ENCODE measurements at regions not wholly inside any gene's neighbourhood (a gene's known extent, or its start where the extent isn't known, plus 50 kb on each side); places are given as distances from the start of the nearest gene placed in this dataset.

DNA sequence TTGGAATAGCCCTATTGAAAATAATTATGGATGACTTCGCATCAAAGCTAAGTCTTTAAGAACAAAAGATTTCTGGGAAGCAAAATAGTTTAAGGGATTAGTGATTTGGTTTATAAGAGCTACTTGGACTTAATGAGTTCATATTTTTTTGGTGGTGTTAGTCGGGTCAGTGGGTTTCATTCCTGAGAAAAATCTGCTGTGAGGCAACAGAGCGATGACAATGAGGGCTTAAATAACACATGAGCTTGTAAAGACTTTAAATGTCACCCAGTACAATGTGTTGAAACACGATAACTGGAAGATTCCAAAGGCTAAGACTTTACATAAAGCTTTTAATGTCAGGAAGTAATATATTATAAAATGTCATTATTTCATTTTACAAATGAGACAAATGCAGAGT is 178.8 kb downstream of the ARL4A start:
- no peaks in the 10 kb centered on the region for H3K4me1 ChIP-seq (ENCODE audit: low read length)
- H3K4me2 ChIP-seq (ENCODE audit: low read length): no peak overlapping the region
- no peak overlapping the region for H3K27ac ChIP-seq (ENCODE audit: low read length)
- no peaks in the 10 kb centered on the region for H3K36me3 ChIP-seq (replicated peaks; ENCODE audit: low read depth, low read length)
- no peaks in the 10 kb centered on the region for H3K27me3 ChIP-seq (ENCODE audit: low read depth, low read length)
- no peak overlapping the region for H3K4me3 ChIP-seq (ENCODE audit: low read length)
- TF ChIP-seq, protein P1, sequence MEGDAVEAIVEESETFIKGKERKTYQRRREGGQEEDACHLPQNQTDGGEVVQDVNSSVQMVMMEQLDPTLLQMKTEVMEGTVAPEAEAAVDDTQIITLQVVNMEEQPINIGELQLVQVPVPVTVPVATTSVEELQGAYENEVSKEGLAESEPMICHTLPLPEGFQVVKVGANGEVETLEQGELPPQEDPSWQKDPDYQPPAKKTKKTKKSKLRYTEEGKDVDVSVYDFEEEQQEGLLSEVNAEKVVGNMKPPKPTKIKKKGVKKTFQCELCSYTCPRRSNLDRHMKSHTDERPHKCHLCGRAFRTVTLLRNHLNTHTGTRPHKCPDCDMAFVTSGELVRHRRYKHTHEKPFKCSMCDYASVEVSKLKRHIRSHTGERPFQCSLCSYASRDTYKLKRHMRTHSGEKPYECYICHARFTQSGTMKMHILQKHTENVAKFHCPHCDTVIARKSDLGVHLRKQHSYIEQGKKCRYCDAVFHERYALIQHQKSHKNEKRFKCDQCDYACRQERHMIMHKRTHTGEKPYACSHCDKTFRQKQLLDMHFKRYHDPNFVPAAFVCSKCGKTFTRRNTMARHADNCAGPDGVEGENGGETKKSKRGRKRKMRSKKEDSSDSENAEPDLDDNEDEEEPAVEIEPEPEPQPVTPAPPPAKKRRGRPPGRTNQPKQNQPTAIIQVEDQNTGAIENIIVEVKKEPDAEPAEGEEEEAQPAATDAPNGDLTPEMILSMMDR (IDR thresholded peaks at IDR 0.05; ENCODE audit: low read depth, low read length): no peak
- no peak for TF ChIP-seq EZH2phosphoT487 (IDR thresholded peaks at IDR 0.05; ENCODE audit: low read depth)
- no peaks in the 10 kb centered on the region for H3K9me3 ChIP-seq (ENCODE audit: insufficient read depth, low read length)
- H3K9ac ChIP-seq (ENCODE audit: low read length): no peak overlapping the region
- no peaks in the 10 kb centered on the region for H4K20me1 ChIP-seq (ENCODE audit: insufficient read depth, low read length)
- no peaks in the 10 kb centered on the region for H3K79me2 ChIP-seq (ENCODE audit: low read length)
- no peak overlapping the region for H2AFZ ChIP-seq (ENCODE audit: low read depth, low read length)

DNA sequence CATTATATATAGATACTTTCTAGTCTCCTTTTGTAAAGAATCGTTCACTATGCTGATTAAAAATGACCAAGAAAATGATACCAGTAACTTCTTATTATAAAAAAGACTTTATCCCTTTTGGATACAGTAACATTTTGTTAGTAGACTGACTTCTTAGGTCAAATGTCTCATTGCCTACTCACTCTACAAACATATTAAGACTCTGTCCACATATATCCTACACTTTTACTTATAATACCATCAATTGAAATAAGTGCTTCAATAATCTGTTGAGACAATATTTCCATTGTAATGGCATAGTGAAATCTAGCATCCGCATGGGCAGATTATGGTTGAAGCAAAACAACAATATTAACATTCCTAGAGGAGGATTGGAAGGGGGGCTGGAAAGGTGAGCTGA is 180.6 kb downstream of the ARL4A start:
- H2AFZ ChIP-seq (ENCODE audit: low read depth, low read length): no peak overlapping the region
- no peak overlapping the region for H3K27ac ChIP-seq (ENCODE audit: low read length)
- no peak overlapping the region for H3K4me3 ChIP-seq (ENCODE audit: low read length)
- TF ChIP-seq, protein P1 (IDR thresholded peaks at IDR 0.05; ENCODE audit: low read depth, low read length): no peak
- no peak for TF ChIP-seq EZH2phosphoT487 (IDR thresholded peaks at IDR 0.05; ENCODE audit: low read depth)
- H3K4me2 ChIP-seq (ENCODE audit: low read length): no peak overlapping the region
- H3K79me2 ChIP-seq (ENCODE audit: low read length): no peaks in the 10 kb centered on the region
- no peak overlapping the region for H3K9ac ChIP-seq (ENCODE audit: low read length)
- H4K20me1 ChIP-seq (ENCODE audit: insufficient read depth, low read length): no peaks in the 10 kb centered on the region
- no peaks in the 10 kb centered on the region for H3K27me3 ChIP-seq (ENCODE audit: low read depth, low read length)
- H3K36me3 ChIP-seq (replicated peaks; ENCODE audit: low read depth, low read length): no peaks in the 10 kb centered on the region
- H3K4me1 ChIP-seq (ENCODE audit: low read length): no peaks in the 10 kb centered on the region
- no peaks in the 10 kb centered on the region for H3K9me3 ChIP-seq (ENCODE audit: insufficient read depth, low read length)

DNA sequence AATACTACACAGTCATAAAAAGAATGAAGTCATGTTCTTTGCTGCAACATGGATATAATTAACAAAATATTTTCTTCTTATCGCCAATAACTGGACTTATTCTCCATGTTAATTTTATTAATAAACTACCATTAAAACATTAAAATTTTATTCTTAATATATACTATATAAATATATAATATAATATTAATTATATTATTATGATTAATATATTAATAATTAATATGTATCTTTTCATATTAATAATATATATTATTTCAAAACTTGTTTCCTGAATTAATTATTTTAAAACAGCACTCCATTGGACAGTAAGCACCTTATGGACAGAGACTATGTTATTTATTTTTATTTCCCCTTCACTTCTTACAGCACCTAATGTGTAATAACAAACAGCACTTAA is 182.8 kb downstream of the ARL4A start:
- Histone ChIP-seq H3K4me2 (ENCODE audit: low read length) (no peak overlapping the region), H4K20me1 (ENCODE audit: insufficient read depth, low read length) (no peaks in the 10 kb centered on the region), H3K9ac (ENCODE audit: low read length) (no peak overlapping the region), H3K79me2 (ENCODE audit: low read length) (no peaks in the 10 kb centered on the region), H3K27ac (ENCODE audit: low read length) (no peak overlapping the region), H3K4me1 (ENCODE audit: low read length) (no peaks in the 10 kb centered on the region), H2AFZ (ENCODE audit: low read depth, low read length) (no peak overlapping the region), H3K9me3 (ENCODE audit: insufficient read depth, low read length) (no peaks in the 10 kb centered on the region), H3K4me3 (ENCODE audit: low read length) (no peak overlapping the region), H3K27me3 (ENCODE audit: low read depth, low read length) (no peaks in the 10 kb centered on the region), H3K36me3 (replicated peaks; ENCODE audit: low read depth, low read length) (no peaks in the 10 kb centered on the region)
- TF ChIP-seq, protein P1 (IDR thresholded peaks at IDR 0.05; ENCODE audit: low read depth, low read length): no peak
- no peak for TF ChIP-seq EZH2phosphoT487 (IDR thresholded peaks at IDR 0.05; ENCODE audit: low read depth)

DNA sequence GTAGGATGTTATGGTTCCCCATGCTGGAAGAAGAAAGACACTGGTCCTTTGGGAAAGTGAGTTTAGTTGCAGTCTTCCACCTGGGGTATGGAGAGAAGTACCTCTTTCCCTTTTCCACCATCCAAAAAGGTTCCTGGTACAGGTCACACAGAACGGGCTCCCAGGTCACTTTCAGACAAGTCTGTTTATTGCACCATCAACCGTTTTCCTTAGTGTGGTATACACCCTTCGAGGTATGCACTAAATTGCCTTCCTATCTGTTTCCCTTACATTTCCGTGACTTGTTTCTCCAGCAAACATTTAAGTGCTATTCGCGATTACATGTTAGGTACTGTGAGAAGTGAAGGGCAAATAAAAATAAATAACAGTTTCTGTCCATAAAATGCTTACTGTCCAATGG is 185.1 kb downstream of the ARL4A start:
- Histone ChIP-seq H3K4me2 (ENCODE audit: low read length) (no peak overlapping the region), H3K27ac (ENCODE audit: low read length) (no peak overlapping the region), H2AFZ (ENCODE audit: low read depth, low read length) (no peak overlapping the region), H3K4me1 (ENCODE audit: low read length) (no peaks in the 10 kb centered on the region), H3K36me3 (replicated peaks; ENCODE audit: low read depth, low read length) (no peaks in the 10 kb centered on the region), H3K27me3 (ENCODE audit: low read depth, low read length) (no peaks in the 10 kb centered on the region), H3K79me2 (ENCODE audit: low read length) (no peaks in the 10 kb centered on the region), H3K9ac (ENCODE audit: low read length) (no peak overlapping the region), H4K20me1 (ENCODE audit: insufficient read depth, low read length) (no peaks in the 10 kb centered on the region), H3K4me3 (ENCODE audit: low read length) (no peak overlapping the region), H3K9me3 (ENCODE audit: insufficient read depth, low read length) (no peaks in the 10 kb centered on the region)
- TF ChIP-seq, protein P1 (IDR thresholded peaks at IDR 0.05; ENCODE audit: low read depth, low read length): no peak

Data from OCI-LY3 (cell line).